Omental fat pad (tissue), 3 donors: ENCODE measurements at regions not wholly inside any gene's neighbourhood (a gene's known extent, or its start where the extent isn't known, plus 50 kb on each side); places are given as distances from the start of the nearest gene placed in this dataset.

Source experiments
- ATAC-seq: fragments of 150-250 bp; one replicate; pipeline ENCODE4 v1.9.1; 2016; ENCODE audit warnings: mild to moderate bottlenecking, moderate library complexity; ENCODE audit not compliant: low FRiP score
- DNase-seq: peaks from one replicate; pipeline ENCODE4 v3.0.0-alpha.2; 2019; ENCODE audit warnings: low spot score
- TF ChIP-seq, protein P1 (sequence below), 3 donors: fragments of 450-650 bp; IDR thresholded peaks; one replicate each; pipeline ENCODE4 v1.5.1; 2016 to 2017; ENCODE audit warnings: antibody characterized with exemption in 3 of 3, mild to moderate bottlenecking in 3 of 3, moderate library complexity in 2 of 3

DNA sequence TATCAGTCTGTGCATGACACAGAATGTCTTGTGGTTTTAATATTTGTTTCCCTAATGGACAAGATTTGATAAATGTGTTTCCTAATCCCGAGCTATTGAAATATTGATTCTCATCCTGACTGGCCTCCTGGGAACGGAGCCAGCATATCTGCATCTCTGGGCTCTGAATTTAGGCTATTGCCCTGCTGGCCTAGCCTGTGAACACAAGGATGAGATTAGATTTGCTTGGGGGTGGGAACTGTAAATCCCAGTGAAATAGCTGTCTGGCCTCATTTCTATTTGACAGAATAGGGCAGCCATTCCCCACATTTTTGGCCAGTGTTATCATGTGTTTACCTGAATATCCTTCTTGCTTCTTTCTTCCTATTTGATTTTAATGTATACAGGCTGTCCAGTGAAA lies 198.4 kb upstream of the SOX4 start:
- ATAC-seq: no peak
- TF ChIP-seq, protein P1, sequence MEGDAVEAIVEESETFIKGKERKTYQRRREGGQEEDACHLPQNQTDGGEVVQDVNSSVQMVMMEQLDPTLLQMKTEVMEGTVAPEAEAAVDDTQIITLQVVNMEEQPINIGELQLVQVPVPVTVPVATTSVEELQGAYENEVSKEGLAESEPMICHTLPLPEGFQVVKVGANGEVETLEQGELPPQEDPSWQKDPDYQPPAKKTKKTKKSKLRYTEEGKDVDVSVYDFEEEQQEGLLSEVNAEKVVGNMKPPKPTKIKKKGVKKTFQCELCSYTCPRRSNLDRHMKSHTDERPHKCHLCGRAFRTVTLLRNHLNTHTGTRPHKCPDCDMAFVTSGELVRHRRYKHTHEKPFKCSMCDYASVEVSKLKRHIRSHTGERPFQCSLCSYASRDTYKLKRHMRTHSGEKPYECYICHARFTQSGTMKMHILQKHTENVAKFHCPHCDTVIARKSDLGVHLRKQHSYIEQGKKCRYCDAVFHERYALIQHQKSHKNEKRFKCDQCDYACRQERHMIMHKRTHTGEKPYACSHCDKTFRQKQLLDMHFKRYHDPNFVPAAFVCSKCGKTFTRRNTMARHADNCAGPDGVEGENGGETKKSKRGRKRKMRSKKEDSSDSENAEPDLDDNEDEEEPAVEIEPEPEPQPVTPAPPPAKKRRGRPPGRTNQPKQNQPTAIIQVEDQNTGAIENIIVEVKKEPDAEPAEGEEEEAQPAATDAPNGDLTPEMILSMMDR (IDR thresholded peaks at IDR 0.05): no peak
- no peak for DNase-seq

DNA sequence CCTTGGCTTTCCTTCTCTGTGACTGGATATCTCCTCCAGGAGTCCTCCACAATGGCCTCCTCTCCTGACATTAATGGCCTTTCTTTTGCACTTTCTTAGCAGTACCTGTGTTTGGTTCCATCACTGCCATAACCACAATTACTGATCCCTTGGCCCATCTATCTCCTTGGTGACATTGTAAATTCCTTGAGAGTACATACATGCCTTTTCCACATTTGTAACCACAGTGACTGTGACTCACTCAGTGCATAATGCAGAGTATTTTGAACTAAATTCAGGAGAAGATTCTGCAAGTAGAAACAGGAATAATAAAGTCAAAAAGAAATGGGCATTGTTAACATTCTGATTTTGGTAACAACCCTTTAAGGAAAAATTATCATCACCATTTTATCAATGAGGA lies 197.2 kb upstream of the SOX4 start:
- DNase-seq (no peak), ATAC-seq (no peak)
- TF ChIP-seq, protein P1 (IDR thresholded peaks at IDR 0.05): no peak

DNA sequence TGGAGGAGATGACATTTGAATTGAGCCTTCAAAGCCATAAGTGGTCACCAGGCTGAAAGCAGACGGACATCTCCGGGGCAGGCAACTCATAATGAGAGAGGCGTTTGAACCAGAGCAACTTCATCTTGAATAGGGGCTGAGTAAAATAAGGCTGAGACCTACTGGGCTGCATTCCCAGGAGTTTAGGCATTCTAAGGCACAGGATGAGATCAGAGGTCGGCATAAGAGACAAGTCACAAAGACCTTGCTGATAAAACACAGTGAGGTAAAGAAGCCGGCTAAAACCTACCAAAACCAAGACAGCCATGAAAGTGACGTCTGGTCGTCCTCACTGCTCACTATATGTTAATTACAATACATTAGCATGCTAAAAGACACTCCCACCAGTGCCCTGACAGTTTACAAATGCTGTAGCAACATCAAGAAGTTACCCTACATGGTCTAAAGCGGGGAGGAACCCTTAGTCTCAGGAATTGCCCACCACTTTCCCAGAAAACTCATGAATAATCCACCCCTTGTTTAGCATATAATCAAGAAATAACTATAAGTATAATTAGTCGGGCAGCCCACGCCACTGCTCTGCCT lies 194.7 kb upstream of the SOX4 start:
- no peak for ATAC-seq
- DNase-seq: no peak
- TF ChIP-seq, protein P1 (IDR thresholded peaks at IDR 0.05): no peak

DNA sequence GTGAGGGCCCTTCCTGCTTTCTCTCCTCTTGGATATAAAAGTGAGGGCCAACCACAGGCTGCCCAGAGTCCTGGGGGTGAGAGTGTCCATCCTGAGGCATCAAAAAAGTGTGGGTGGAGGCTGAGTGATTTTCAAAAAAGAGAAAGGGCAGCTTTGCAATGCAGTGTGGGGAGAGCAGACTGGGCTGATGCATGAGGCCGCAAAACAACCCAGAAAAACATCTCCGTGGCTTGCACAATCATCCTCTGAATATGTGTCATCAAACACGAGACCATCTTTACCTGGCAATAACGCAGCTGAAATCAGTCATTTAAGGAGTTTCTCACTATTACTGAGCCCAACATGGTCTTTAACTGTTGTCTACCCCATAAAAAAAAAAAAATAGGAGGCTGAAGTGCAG lies 191.2 kb upstream of the SOX4 start:
- TF ChIP-seq, protein P1 (IDR thresholded peaks at IDR 0.05): no peak
- ATAC-seq (peak; percentile 96), DNase-seq (no peak)

DNA sequence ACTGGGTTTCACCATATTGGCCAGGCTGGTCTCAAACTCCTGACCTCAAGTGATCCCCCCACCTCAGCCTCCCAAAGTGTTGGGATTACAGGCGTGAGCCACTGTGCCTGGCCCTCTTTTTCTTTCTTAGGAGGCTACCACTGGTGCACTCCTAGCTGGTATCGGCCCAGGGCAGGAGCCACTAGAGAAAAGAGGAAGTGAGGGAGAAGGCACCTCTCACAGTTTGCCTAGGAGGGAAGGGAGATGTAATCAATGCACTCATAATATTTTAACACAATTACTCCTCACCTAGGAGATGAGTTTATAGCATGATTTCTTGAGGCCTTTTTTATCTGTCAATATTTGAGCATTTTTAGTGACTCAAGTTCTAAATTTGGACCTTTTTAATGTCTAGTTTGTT lies 189.0 kb upstream of the SOX4 start:
- no peak for DNase-seq
- ATAC-seq: no peak
- TF ChIP-seq, protein P1 (IDR thresholded peaks at IDR 0.05): no peak

DNA sequence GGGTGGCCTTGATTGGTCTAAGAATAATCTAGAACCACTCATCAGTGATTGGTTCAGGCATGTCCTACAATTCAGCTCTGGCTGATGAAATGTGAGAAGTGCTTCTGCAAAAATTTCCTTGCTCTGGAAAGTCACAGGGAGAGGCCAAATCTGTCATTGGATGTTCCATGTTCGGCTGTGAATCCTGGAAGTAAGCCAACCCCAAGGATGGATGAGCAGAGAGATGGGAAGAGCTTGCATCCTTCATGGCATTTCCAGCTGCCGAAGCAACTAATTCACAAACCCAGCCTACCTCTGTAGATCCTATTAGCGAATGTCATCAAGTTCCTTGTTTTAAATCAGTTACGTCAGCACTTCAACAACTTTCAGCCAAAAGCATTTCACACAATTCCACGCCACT lies 187.2 kb upstream of the SOX4 start:
- TF ChIP-seq, protein P1 (IDR thresholded peaks at IDR 0.05): no peak
- ATAC-seq (no peak), DNase-seq (no peak)

DNA sequence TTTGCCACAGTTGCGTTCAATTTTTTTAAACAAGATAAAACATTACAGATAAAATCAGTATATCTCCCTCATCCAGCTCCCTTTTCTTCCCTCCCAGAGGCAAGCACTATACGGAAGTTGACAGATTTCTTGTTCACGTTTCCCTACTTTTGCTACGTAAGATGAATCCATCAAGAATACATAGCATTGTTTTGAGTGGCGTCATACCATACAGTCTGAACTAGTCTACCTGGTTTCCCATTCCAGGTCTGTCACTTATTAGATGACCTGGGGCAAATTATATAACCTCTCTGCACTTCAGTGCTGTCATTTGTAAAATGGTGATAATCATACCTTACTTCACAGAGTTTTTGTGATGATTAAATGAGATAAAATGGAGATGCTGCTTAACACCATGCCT lies 184.3 kb upstream of the SOX4 start:
- TF ChIP-seq, protein P1 (IDR thresholded peaks at IDR 0.05): no peak
- DNase-seq: no peak
- no peak for ATAC-seq
